CD4-positive, alpha-beta T cell treated with Interleukin-10 for 1 hour (primary cell): ENCODE measurements at regions not wholly inside any gene's neighbourhood (a gene's known extent, or its start where the extent isn't known, plus 50 kb on each side); places are given as distances from the start of the nearest gene placed in this dataset.
A peak's percentile ranks its signal among the peaks of the same experiment; 100 is the strongest.

Experiments used
- DNase-seq: peaks from one replicate; pipeline ENCODE4 v3.0.0-alpha.2; 2020

DNA sequence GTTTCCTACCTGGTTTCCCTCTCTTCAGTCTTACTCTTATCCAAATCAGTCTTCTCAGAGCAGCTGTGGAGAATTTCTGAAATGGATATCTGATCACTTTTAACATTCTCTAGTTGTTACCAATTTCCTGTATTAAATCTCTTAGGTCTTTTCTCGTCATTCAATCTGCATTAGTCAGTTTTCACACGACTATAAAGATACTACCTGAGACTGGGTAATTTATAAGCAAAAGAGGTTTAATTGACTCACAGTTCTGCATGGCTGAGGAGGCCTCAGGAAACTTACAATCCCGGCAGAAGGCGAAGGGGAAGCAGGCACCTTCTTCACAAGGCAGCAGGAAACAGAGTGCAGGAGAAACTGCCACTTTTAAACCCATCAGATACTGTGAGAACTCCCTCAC, 444.8 kb downstream of the GATA3 start:
- no peak for DNase-seq

DNA sequence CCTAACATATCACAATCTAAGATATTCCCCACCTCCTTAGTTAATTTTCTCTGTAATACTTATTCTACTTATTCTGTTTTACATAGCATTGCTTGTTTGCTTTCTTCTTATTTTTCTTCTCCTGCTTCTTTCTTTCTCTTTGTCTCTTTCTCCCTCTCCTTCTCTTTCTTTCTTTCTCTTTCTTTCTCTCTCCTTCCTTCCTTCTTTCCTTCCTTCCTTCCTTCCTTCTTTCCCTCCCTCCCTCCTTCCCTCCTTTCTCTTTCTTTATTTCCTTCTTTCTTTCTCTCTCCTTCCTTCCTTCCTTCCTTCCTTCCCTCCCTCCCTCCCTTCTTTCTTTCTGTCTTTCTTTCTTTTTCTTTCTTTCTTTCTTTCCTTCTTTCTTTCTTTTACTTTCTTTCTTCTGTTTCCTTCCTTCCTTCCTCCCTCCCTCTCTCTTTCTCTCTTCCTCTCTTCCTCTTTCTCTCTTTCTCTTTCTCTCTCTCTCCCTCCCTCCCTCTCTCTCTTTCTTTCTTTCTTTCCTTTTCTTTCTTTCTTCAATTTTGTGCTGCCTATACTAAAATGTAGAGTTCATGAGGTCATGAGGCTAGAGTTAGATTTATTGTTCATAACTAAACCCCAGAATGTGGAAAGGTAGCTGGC, 445.4 kb downstream of the GATA3 start:
- DNase-seq = no peak

DNA sequence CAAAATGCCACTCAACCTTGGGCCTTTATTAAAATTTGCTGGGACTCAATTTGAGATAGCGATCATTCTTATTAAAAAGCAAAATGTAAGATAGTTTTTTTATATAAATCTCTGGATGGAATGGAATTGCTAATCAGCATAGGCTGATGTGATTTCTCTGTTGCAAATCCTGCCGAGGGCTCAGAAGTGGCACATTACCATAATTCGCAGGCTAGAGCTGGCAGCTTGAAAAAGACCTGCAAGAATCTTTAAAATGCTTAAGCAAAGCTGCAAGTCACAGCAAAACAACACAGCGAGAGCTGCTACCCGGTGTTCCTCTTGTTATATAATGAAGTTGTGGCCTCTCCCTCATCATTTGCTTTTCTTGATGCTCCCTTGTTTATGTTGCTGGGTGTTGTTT, 448.1 kb downstream of the GATA3 start:
- no peak for DNase-seq

DNA sequence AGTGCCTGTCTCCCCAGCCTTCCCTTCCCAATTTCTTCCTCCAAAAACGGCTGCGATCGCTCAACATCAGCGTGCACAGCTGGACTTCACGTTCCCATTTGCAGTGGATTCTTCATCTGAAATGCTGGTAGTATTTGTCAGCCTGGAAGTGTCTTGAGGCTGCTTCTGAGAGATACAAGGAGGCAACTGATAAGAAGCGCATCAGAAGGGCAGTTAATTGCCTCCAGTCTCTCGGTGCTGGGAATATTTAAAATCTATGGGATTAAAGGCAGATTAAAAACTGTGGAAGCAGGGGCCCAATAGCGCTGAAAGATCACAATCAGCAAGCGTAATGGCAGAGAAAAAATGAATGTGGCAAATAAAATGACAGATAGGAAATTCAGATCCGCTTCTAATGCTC, 450.0 kb downstream of the GATA3 start:
- no peak for DNase-seq

DNA sequence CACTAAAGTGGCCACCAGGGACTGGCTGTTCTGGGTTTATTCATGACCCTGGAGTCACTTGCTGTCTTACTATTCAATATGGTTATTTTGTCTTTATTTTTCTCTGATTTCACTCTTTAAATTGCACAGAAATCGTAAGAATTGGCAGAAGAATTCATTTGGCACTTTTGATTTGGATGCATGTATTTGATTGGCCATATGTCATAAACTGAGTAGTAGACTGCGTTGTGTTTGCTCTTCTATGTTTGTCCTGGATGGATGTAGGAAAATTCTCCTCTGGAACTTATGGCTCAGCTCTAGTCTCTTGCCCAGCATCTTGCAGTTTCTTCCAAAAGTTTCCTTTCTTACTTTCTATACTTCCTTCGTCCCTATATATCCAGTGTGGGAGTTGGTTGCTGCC, 452.7 kb downstream of the GATA3 start:
- no peak for DNase-seq

DNA sequence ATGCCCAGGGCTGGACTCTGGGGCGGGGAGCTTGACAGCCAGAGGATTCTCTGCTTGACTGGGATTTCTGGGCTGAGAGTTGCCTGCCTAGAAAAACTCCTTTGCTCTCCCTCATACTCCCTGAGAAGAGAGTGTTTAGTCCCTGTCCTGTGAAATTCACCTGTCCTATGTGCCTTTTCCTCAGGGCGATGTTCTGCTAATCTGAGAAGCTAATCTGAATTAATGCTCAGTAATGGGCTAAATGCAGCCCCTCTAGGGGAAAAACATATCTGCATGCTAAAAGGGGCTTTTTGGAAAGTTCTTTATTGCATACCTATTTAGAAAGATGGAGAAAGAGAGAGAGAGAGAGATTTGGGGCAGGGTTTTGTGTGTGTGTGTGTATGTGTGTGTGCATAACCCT, 454.4 kb downstream of the GATA3 start:
- DNase-seq = no peak

DNA sequence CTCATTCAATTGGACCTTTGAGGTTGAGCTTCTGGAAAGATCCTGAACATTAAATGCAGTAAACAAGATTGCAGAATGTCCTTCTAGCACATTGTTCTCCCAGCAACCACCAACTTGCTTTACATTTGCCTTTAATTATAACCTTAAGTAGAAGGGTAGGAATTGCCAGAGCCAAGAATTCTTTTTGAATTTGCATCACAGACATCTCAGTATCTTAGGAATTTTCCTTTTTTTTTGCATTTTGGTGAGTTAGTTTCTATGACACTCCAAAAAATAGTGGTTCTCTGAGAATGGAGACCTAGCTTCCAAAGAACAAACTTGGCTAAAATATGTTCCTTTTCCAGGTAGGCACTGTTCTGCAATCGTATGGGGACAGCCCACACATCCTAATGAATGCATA, 456.0 kb downstream of the GATA3 start:
- DNase-seq = no peak

DNA sequence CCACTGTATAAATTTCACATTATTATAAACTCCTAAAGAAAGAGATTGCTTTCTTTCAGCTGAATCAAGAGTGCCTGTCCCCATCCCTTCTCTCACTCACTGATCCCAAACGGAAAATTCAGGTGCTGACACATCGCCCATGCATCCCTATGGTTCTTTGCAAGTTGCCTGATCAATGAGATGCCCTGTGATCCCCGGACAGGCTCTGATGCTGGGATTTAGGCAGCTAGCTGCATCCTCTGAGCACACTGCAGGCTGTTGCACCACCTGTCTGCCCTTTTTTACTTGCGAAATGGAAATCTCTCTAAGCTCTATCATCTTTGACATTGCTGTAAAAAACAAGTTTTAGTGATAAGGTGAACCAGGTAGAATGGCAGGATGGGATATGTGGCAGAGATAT, 456.5 kb downstream of the GATA3 start:
- no peak for DNase-seq

DNA sequence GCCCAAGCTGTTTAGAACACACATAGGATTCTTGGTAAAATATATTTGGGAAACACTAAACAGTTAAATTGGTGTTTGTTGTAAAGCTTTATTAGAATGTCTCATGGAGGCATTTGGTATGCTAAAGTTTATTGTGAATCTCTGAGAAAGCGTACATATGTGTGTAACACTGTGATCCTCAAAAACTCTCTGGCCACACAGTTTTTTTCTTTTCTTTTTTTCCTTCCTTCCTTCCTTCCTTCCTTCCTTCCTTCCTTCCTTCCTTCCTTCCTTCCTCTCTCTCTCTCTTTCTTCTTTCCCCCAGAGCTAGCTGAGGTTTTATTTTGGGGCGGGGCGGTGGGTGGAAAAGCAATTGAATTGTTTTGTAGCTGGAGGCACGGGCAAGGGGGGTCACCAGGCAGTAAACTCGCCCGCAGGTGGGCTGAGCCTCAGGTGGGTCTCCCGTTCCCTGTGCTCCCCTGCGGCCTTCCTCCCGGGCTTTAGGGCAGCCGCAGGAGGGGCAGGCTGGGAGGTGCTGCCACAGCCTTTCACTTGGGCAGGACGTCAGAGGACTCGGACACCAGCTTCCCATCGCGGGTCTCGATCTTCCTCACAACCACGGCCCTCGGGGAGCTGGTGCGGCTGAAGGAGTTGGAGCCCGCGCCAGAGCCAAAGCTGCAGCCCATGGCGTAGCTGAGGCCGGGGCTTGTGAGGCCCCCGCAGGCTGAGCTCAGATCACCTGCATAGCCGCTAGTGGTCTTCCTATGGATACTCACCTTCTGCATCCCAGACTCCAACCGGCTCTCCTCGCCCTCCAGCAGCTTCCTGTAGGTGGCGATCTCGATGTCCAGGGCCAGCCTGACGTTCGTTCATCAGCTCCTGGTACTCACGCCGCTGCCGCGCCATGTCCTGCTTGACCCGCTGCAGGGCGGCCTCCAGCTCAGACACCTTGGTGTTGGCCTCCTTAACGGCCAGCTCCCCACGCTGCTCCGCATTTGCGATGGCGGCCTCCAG, 459.0 kb downstream of the GATA3 start:
- no peak for DNase-seq

DNA sequence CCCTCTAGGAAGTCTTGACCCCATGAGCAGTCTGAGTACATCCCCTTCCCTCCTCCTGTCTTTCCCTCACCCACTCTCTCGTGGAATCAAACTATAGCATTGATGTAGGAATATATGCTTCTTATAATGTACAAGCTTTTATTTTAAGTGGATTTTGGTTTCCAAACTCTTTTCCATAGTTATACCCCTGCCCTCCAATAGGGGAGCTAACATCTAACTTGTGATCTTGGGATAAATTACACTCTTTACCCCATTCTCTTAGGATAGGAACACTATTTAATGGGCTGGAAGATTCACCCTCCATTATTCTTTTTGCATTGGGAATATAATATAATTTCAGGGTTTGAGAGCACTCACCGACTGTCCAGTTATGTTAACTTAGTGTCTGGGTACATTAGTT, 465.9 kb downstream of the GATA3 start:
- no peak for DNase-seq

DNA sequence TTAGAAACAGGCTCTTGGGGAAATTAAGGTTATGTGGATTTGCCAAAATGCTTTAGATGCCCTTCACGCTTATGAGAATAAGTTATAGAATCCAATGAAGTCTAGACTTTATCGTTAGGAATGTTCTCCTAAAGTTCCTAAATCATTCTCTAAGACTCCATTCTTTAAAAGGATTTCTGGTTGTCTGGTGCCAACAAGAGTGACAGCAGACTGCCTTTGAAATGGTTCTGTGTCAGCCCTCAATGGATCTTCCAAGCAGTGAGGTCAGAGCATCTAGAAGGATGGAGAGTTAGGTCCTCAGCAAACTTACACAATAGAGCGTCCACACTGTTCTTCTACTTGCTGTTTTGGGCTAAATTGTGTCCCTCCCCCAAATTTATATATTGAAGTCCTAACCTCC, 473.3 kb downstream of the GATA3 start:
- no peak for DNase-seq

DNA sequence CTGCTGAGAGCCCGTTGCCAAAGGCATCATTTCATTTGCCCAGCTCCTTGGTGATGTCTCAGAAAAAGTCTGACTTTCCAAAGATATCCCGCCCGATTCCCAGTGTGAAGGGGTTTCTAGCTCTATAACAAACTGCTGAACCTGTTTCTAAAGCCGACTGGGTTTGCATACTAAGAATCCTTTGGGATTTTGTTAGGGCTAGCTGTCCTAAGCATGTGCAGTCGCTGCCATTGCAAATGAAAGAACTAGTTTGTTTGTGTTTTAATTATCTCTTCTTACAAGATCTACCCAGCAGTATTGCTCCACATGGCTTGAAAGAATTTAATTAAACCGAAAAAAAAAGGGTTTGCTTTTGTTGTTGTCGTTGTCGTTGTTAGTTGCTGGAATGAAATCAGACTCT, 476.6 kb downstream of the GATA3 start:
- DNase-seq = no peak

DNA sequence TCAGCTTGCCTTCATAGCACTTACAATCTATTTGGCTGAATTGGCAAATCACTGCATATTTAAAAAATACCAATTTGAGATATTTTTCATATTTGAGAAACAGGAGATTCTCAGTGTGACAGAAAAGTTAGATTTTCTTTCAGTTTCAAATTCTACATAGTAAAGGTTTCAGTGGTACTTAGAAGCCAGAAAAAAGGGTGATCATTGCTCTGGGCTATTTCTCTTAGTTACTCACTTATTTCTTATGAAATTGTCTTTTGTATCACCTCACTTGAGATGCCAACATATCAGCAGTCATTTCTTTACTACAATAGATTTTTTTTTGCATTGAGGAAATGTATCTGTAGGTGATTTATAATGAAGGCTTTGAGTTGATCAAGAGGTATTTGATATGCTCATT, 478.2 kb downstream of the GATA3 start:
- DNase-seq = no peak

DNA sequence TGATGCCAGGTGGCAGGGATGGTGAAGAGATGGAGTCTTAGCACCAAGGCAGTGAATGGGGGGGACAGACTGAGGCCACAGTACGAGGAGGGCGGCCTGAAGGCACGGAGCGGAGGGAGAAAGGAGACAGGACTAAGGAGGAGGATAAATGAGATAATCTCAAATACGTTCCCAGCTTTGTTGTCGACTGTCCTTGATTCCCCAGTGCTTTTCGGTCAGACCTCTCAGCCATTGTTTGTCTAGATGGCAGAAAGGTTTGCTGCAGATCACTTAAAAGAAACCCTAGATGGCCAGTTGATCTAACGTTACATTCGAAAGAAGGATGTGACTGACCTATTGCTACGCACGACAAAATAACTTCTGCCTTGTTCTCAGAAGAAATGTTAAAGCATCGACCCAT, 479.0 kb downstream of the GATA3 start:
- no peak for DNase-seq

DNA sequence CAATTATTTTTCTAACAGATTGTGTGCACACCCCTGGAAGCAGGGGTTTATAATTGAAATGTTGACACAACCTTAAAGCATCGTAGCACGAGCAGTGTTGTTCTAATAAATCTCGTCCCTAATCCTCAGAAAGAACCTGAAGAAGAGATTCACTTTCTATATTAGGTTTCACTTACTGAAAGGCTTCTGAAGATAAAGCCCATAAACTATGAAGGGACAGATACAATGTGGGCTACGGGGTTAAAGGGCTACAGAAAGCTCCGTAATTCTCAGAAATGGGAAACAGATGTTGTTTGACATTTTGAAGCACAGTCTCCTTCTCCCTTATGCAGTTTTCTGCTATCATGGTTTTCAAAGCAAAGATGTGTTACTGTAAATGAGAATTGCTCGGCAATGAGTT, 479.6 kb downstream of the GATA3 start:
- DNase-seq = no peak

DNA sequence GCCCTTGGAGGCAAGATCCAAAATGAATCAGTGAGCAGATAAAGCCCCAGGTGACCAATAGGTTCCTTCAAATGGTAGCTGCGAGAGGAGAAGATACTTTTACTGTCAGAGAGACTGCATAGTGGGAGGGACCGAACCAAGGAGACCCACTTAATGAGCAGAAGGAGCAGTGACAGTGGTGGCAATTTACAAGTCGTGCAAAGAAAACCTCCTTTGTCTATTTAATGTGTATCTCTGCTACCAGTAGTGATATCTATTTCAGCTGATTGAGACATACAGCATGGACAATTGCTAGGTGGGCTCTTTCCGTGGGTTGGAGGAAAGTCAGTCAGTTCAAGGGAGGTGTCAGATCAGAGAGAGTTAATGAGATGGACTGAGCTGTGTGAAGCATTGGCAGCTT, 480.4 kb downstream of the GATA3 start:
- no peak for DNase-seq

DNA sequence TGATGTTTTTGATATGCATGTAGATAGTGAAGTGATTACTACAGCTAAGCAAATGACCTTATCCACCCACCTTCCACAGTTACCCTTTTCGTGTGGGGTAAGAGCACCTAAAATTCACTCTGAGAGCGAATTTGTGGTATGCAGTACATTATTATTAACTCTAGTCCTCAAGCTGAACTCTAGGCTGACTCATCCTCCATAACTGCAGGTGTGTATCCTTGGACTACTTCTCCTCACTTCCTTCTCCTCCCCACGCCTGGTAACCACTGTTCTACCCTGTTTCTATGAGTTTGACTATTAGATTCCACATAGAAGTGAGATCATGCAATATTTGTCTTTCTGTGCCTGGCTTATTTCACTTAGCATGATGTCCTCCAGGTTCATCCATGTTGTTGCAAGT, 484.6 kb downstream of the GATA3 start:
- DNase-seq = no peak

DNA sequence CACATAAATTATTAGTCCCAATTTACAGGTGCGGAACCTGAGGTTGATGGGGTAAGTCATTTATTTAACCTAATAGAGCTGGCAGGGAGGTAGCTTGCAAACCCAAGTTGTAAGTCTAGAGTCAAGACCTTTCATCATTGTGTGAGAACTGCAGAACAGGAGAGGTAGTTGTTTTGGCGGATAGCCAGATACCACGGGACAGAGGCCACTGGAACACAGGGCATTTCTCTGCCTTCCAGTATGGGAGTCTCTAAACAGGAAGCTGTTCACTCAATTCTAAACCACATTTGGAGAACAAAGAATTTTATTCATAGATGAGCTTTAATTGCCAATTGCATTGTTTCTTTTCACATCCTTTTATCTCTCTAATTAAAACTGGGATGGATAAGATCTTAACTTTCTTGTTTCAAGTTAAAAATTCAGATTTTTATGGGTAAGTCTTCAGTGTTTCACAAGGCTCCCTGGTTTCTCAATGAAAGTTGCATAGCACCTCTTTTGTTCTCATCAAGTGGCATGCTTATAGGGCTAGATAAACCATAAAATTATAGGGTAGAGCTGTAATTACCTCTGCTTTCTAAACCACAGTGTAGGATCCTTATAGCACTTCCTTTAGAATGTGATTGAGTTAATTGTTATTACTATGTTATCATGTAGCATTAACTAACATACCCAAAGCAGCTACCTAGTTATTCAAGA, 489.0 kb downstream of the GATA3 start:
- DNase-seq = no peak

DNA sequence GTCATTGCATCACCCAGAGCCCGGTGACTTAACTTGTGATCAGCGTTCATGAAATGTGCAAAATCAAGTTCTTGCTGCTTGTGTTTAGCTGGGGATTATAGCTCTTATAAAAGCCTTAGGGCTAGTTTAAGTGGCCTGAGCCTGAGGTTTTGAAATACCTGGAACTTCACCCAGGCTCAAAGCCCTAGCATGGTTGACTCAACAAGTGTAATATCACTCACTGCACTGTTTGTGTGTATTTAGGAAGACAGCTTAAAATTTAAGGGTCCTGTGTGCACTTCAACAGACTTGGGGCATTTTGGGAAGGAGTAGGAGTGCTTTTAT, 489.5 kb downstream of the GATA3 start:
- DNase-seq = no peak

DNA sequence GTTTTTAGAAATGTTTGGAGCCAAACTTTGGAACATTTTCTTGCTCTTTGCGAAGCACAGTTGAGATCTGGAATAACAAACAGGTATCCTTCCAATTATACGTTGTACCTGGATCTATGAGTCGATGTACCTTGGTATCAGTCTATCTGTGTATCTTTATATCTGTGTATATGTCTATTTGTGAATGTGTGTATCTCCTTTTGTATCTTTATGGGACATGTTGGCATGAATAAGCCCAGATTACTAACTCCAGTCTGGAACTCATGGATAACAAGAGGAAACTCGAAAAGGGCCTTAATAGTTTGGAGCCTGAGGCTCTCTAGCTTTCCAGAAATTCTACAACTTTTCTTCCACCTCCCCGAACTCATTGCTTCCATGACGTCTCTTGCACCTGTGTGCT, 490.0 kb downstream of the GATA3 start:
- no peak for DNase-seq

DNA sequence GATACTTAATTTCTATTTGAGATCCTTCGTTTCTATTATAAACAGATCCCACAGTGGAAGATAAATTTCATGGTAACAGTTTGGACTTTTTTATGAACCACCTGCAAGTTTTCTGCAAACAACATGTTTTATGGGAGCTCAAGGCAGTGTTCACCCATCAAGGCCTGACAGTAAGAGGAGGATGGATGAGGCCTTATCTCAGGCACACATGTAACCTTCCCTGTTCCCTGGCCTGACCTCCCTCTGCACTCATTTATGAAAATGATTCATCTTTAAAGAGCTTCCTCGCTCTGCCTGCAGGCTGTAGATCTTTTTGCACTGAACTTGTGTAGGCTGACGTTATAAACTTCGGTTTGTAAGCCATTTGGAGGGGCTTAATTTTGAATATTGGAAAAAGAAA, 500.1 kb downstream of the GATA3 start:
- DNase-seq = no peak

DNA sequence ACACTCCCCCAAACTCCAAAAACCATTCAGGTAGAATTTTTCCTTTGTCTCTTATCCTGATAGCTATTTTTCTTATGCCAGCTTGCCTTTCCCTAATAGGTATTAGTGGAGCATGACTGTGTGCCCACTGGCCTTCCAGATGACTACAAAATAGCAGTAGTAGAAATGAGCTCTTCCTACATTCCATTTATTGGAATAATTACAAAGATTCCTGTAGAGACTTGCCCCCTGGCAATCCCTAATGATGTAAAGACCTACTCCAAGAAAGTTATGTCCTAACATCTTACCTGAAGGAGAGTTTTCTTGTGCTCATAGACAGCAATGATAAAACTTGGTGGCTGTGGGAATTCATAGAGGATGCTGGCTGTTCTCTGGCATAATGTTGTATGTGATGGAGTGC, 501.8 kb downstream of the GATA3 start:
- DNase-seq = no peak

DNA sequence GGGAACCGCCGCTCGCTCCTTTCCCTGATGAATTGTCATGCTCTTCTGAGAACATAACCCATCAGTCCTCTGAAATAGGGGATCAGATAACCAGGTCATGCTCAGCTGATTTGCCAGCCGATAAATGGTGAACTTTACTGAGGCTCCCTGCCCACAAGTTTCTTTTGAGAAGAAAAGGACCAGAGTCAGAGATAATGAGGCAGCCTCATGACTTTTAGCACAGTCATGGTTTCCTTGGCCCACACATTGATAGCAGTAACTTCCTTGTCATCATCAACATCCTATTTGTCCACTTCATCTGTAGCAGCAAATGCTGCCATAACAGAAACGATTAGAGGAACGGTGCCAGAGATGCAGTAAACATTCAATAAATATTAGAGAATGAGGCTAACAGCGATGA, 509.0 kb downstream of the GATA3 start:
- peak; percentile 6 for DNase-seq

DNA sequence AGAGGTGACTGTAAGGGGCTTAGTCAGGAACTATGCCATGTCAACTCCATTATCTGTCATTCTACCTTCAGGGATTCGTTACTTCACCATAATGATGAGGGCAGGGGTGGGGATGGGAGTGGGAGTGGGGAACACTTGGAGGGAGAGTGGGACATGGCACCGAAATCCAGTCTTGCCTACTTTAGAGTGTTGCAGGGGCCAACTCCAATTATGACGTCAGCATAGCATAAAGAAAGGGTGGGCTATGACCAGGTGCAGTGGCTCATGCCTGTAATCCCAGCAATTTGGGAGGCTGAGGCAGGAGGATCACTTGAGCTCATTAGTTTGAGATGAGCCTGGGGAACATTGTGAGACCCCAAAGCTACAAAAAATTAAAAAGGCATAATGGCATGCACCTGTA, 512.2 kb downstream of the GATA3 start:
- no peak for DNase-seq
